Stimulated activated CD4-positive, alpha-beta T cell treated with anti-CD3 and anti-CD28 coated beads, Interleukin-2, amount 100 ng/mL, for 24 hours (primary cell): ENCODE measurements at regions not wholly inside any gene's neighbourhood (a gene's known extent, or its start where the extent isn't known, plus 50 kb on each side); places are given as distances from the start of the nearest gene placed in this dataset.

ENCODE experiments used
- DNase-seq, 2 donors: peaks; one replicate each; pipeline ENCODE4 v3.0.0-alpha.2; 2020

GRCh38 chr14:65286443-65286842 is 126.1 kb upstream of the FUT8 start:
- DNase-seq, result peak in 1 of 2 donors; percentile 38

GRCh38 chr14:65287264-65288131 is 125.0 kb upstream of the FUT8 start:
- peak; percentile 58 to 71 for DNase-seq

- DNase-seq, result peak; percentile 53 to 58
Measured at GRCh38 chr14:65290830-65291229, 121.7 kb upstream of the FUT8 start.

GRCh38 chr14:65291531-65291930 is 121.0 kb upstream of the FUT8 start:
- no peak for DNase-seq

- DNase-seq, result no peak
Measured at GRCh38 chr14:65294816-65295215, 117.7 kb upstream of the FUT8 start.

- DNase-seq, result no peak
Measured at GRCh38 chr14:65296402-65296801, 116.1 kb upstream of the FUT8 start.

GRCh38 chr14:65296876-65297275 is 115.7 kb upstream of the FUT8 start:
- no peak for DNase-seq

GRCh38 chr14:65297744-65298143 is 114.8 kb upstream of the FUT8 start:
- DNase-seq, result no peak

- no peak for DNase-seq
Measured at GRCh38 chr14:65299826-65300225, 112.7 kb upstream of the FUT8 start.

- DNase-seq, result no peak
Measured at GRCh38 chr14:65301862-65302539, 110.5 kb upstream of the FUT8 start.

GRCh38 chr14:65302571-65303189 is 109.8 kb upstream of the FUT8 start:
- peak; percentile 40 to 53 for DNase-seq

- DNase-seq, result peak in 1 of 2 donors; percentile 21
Measured at GRCh38 chr14:65303190-65303898, 109.2 kb upstream of the FUT8 start.

- no peak for DNase-seq
Measured at GRCh38 chr14:65303899-65304222, 108.7 kb upstream of the FUT8 start.

- no peak for DNase-seq
Measured at GRCh38 chr14:65304239-65304638, 108.3 kb upstream of the FUT8 start.

GRCh38 chr14:65304963-65305362 is 107.6 kb upstream of the FUT8 start:
- DNase-seq, result no peak

GRCh38 chr14:65308536-65308935 is 104.0 kb upstream of the FUT8 start:
- DNase-seq, result no peak

- DNase-seq, result no peak
Measured at GRCh38 chr14:65310568-65310967, 102.0 kb upstream of the FUT8 start.

GRCh38 chr14:65312859-65313258 is 99.7 kb upstream of the FUT8 start:
- DNase-seq, result no peak

- DNase-seq, result no peak
Measured at GRCh38 chr14:65318636-65319506, 93.7 kb upstream of the FUT8 start.

- DNase-seq, result no peak
Measured at GRCh38 chr14:65320661-65321308, 91.7 kb upstream of the FUT8 start.

GRCh38 chr14:65321370-65321875 is 91.1 kb upstream of the FUT8 start:
- DNase-seq, result peak in 1 of 2 donors; percentile 14
